Neuronal stem cell (in vitro differentiated cells): ENCODE measurements at regions not wholly inside any gene's neighbourhood (a gene's known extent, or its start where the extent isn't known, plus 50 kb on each side); places are given as distances from the start of the nearest gene placed in this dataset.

ENCODE experiments used
- DNase-seq: peaks from one replicate; pipeline ENCODE4 v3.0.0-alpha.2; 2013; ENCODE audit warnings: low spot score
- H2AFZ ChIP-seq: one replicate; pipeline ENCODE4 v1.6.1; 2013; ENCODE audit warnings: mild to moderate bottlenecking, low read length, inconsistent platforms
- H2AK5ac ChIP-seq: 2 replicates; pipeline ENCODE4 v1.6.1; 2013; ENCODE audit warnings: low read depth, mild to moderate bottlenecking, inconsistent platforms, low read length, moderate library complexity, mixed read lengths
- H2BK120ac ChIP-seq: 2 replicates; pipeline ENCODE4 v1.6.1; 2013; ENCODE audit warnings: low read depth, mild to moderate bottlenecking, inconsistent platforms, low read length, moderate library complexity, mixed read lengths
- H2BK12ac ChIP-seq: one replicate; pipeline ENCODE4 v1.6.1; 2013; ENCODE audit warnings: low read length, inconsistent platforms
- H2BK15ac ChIP-seq: 2 replicates; pipeline ENCODE4 v1.6.1; 2013; ENCODE audit warnings: mild to moderate bottlenecking, low read length, inconsistent platforms, mixed read lengths
- H2BK5ac ChIP-seq: one replicate; pipeline ENCODE4 v1.6.1; 2013; ENCODE audit warnings: inconsistent platforms, mild to moderate bottlenecking, low read length, moderate library complexity
- H3K14ac ChIP-seq: one replicate; pipeline ENCODE4 v1.6.1; 2013; ENCODE audit warnings: low read length, inconsistent platforms
- H3K18ac ChIP-seq: 2 replicates; pipeline ENCODE4 v1.6.1; 2013; ENCODE audit warnings: low read length, inconsistent platforms
- H3K23ac ChIP-seq: 2 replicates; pipeline ENCODE4 v1.6.1; 2013; ENCODE audit warnings: low read depth, mild to moderate bottlenecking, mixed read lengths, low read length, inconsistent platforms; ENCODE audit not compliant: poor library complexity
- H3K27ac ChIP-seq: replicated peaks from 3 replicates; pipeline ENCODE4 v1.5.1; 2013; ENCODE audit warnings: low read length, inconsistent platforms
- H3K27me3 ChIP-seq, 3 experiments: 2 replicates each; pipeline ENCODE4 v1.6.1; 2013; ENCODE audit warnings: low read length in 3 of 3, mild to moderate bottlenecking in 2 of 3, inconsistent platforms in 1 of 3, low read depth in 1 of 3, mixed read lengths in 1 of 3, moderate library complexity in 1 of 3; ENCODE audit not compliant: control insufficient read depth in 3 of 3, insufficient read depth in 3 of 3
- H3K36me3 ChIP-seq, 2 donors: replicated peaks in 1 of 2; 2 replicates each; pipeline ENCODE4 v1.6.1; 2013; ENCODE audit warnings: low read length in 2 of 2; ENCODE audit not compliant: control insufficient read depth in 2 of 2, insufficient read depth in 2 of 2
- H3K4ac ChIP-seq: 2 replicates; pipeline ENCODE4 v1.6.1; 2013; ENCODE audit warnings: inconsistent platforms, mild to moderate bottlenecking, low read length, moderate library complexity
- H3K4me1 ChIP-seq, 2 donors: 1 replicate in 1 of 2; 2 replicates in 1 of 2; pipeline ENCODE4 v1.6.1; 2013; ENCODE audit warnings: low read length in 2 of 2, low read depth in 1 of 2; ENCODE audit not compliant: control insufficient read depth in 2 of 2, insufficient read depth in 1 of 2
- H3K4me2 ChIP-seq: one replicate; pipeline ENCODE4 v1.6.1; 2013; ENCODE audit warnings: mild to moderate bottlenecking, low read length, inconsistent platforms; ENCODE audit not compliant: insufficient read depth, poor library complexity, severe bottlenecking
- H3K4me3 ChIP-seq, 2 donors: 2 replicates each; pipeline ENCODE4 v1.5.1; 2013; ENCODE audit warnings: low read length in 2 of 2, mild to moderate bottlenecking in 2 of 2, inconsistent platforms in 1 of 2, moderate library complexity in 1 of 2
- H3K79me1 ChIP-seq: one replicate; pipeline ENCODE4 v1.6.1; 2013; ENCODE audit warnings: low read depth, mild to moderate bottlenecking, inconsistent platforms, low read length, moderate library complexity
- H3K9ac ChIP-seq: one replicate; pipeline ENCODE4 v1.6.1; 2013; ENCODE audit warnings: mild to moderate bottlenecking, low read depth, low read length, inconsistent platforms; ENCODE audit not compliant: poor library complexity
- H3K9me3 ChIP-seq, 2 donors: replicated peaks in 1 of 2; 2 replicates each; pipeline versions ENCODE3 to v1.6.1; 2013; ENCODE audit warnings: low read length in 2 of 2, mild to moderate bottlenecking in 2 of 2, inconsistent platforms in 1 of 2, low read depth in 1 of 2, mixed read lengths in 1 of 2, moderate library complexity in 1 of 2; ENCODE audit not compliant: control insufficient read depth in 2 of 2, insufficient read depth in 1 of 2
- H4K8ac ChIP-seq: one replicate; pipeline ENCODE4 v1.6.1; 2013; ENCODE audit warnings: low read depth, mild to moderate bottlenecking, inconsistent platforms, low read length, moderate library complexity
- H4K91ac ChIP-seq: one replicate; pipeline ENCODE4 v1.6.1; 2013; ENCODE audit warnings: low read length, low read depth, mild to moderate bottlenecking, inconsistent platforms; ENCODE audit not compliant: poor library complexity
- WGBS, 2 donors: extraction: QIAGEN DNeasy Blood & Tissue Kit; methylation state at CpG; one replicate each; pipeline ENCODE4 v1.1.7; 2013; ENCODE audit warnings: missing lambda C conversion rate in 2 of 2, mixed read lengths in 1 of 2; ENCODE audit not compliant: insufficient read length in 2 of 2, insufficient replicate concordance in 1 of 2; ENCODE audit errors: extremely low coverage in 2 of 2; 5-methylcytosine and 5-hydroxymethylcytosine counted together

DNA sequence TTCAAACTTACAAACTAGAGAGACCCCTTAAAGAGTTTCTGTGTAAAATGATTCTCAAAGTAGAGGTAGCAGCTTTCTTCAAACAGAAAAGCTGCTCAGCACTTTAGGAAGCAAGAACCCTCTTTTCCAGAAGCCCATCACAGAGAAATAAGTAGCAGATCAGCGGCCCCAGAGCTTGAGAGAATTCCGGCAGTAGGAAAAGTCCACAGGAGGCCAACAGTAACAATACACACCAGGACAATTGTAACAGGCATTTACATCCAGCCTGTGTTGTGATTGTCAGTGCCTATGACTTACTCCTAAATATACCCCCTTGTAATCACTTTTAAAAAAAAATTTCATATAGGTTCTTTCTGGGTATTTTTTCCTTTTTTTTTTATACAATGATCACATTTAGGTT lies 161.4 kb upstream of the ACVR2A start:
- H2BK12ac ChIP-seq = no peak overlapping the region
- no peaks in the 10 kb centered on the region for H3K27me3 ChIP-seq
- no peak overlapping the region for H4K8ac ChIP-seq
- peaks cover 2 to 10% of the 10 kb centered on the region in 2 donors for H3K4me1 ChIP-seq
- H3K9me3 ChIP-seq = peaks cover 6 to 9% of the 10 kb centered on the region in 2 donors
- no peak overlapping the region for H3K4me3 ChIP-seq
- no peak overlapping the region for H2AK5ac ChIP-seq
- H3K27ac ChIP-seq = no peak overlapping the region
- H2BK120ac ChIP-seq = no peak overlapping the region
- H3K18ac ChIP-seq = no peak overlapping the region
- no peak overlapping the region for H3K23ac ChIP-seq
- H3K14ac ChIP-seq = no peak overlapping the region
- H3K79me1 ChIP-seq = no peaks in the 10 kb centered on the region
- H3K9ac ChIP-seq = no peak overlapping the region
- H2BK5ac ChIP-seq = no peak overlapping the region
- H3K4ac ChIP-seq = no peak overlapping the region
- H2AFZ ChIP-seq = peak overlapping the region; percentile 85
- H2BK15ac ChIP-seq = no peak overlapping the region
- peak; percentile 35 for DNase-seq
- no peaks in the 10 kb centered on the region for H3K36me3 ChIP-seq
- H3K4me2 ChIP-seq = no peak overlapping the region
- H4K91ac ChIP-seq = no peak overlapping the region
- WGBS, 2 donors = no CpG with 5 or more reads among the region's 2 CpGs

DNA sequence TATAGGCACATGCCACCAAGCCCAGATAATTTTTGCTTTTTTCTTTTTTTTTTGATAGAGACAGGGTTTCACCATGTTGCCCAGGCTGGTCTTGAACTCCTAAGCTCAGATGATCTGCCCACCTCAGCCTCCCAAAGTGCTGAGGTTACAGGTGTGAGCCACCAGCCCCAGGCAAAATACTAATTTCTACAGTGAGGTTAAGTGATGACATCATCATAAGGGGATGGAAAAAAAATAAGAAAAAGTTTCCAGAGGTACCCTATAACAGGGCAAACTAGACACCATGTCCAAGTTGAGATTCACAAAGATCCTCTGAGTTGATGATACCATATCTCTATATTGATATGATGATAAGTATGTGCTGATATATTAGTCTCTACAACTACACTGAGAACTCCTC lies 163.7 kb upstream of the ACVR2A start:
- Histone ChIP-seq H2BK5ac (no peak overlapping the region), H4K91ac (no peak overlapping the region), H3K27me3 (no peaks in the 10 kb centered on the region), H3K4ac (no peak overlapping the region), H3K18ac (no peak overlapping the region), H2BK15ac (no peak overlapping the region), H3K4me2 (no peak overlapping the region), H3K79me1 (no peaks in the 10 kb centered on the region), H2AK5ac (no peak overlapping the region), H3K4me3 (no peak overlapping the region), H3K36me3 (no peaks in the 10 kb centered on the region), H3K27ac (no peak overlapping the region), H2AFZ (no peak overlapping the region), H3K9ac (no peak overlapping the region), H4K8ac (no peak overlapping the region), H2BK12ac (no peak overlapping the region), H2BK120ac (no peak overlapping the region), H3K23ac (no peak overlapping the region), H3K9me3 (peaks cover 0 to 4% of the 10 kb centered on the region in 2 donors), H3K4me1 (peaks cover 2 to 10% of the 10 kb centered on the region in 2 donors), H3K14ac (no peak overlapping the region)
- DNase-seq = no peak

DNA sequence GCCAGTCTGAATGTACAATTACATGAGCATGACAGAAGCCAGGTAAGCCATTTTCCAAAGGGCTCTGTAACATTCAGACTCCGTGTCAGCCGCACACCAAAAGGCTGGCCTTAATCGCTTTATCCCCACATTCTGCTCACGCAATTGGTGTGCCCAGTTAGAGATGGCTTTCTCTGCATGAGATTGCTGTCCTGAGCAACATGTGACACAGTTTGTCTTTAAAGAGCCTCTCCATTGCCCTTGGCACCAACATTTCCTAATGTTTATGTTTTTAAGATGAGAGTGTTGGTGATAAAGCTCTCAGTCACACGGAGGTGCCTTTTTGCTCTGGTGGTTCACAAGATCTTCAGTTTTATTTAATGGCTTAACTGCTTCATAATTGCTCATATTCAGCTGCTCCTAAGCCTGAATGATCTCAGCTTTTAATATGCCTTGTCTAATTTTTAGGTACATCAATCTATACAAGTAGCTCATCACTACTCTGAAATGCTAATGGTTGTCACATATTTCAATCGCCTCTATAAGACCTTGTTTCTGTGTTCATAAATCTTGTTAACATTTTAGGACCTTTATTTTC lies 164.8 kb upstream of the ACVR2A start:
- H2AFZ ChIP-seq = peak overlapping the region; percentile 46
- H4K91ac ChIP-seq = no peak overlapping the region

DNA sequence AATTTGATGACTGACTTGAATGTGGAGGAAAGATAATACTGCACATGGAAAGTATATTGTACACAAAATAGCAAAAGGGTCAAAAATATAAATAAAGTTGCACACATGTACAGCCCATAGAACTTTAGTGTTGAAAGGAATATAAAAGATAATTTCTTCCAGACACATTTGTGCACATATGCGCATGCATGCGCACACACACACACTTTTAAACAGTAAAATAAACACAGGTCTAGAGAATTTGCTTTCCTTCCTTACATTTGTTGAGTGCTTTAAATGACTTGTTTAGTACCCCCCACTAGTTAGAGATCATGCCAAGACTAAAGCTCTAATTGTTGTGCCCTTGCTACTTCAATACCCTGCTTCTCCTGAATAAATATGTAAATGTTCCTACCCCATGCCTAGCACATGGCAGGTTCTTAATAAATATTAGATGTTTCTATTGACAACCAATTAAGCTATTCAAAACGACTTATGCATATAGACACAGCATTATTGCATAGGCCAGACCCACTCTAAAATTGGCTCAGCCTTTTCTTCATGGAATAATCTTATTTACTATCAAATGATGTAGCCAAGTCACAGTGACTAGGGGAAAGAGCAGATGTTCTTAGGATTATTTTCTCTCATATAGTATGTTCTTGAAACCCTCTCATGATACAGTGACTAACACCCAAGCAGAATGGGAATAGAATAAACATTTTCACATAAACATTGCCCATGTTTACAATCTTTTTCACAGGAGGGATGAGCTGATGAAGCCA lies 165.5 kb upstream of the ACVR2A start:
- H3K27me3 ChIP-seq = no peaks in the 10 kb centered on the region
- H2BK5ac ChIP-seq = no peak overlapping the region
- H2BK120ac ChIP-seq = no peak overlapping the region
- no peak overlapping the region for H4K8ac ChIP-seq
- no peak overlapping the region for H3K9ac ChIP-seq
- no peaks in the 10 kb centered on the region for H3K79me1 ChIP-seq
- H4K91ac ChIP-seq = no peak overlapping the region
- no peak overlapping the region for H3K18ac ChIP-seq
- no peak overlapping the region for H3K27ac ChIP-seq
- no peak overlapping the region for H2AK5ac ChIP-seq
- no peak overlapping the region for H3K23ac ChIP-seq
- H3K9me3 ChIP-seq = no peaks in the 10 kb centered on the region
- no peak overlapping the region for H3K4ac ChIP-seq
- DNase-seq = no peak
- H3K14ac ChIP-seq = no peak overlapping the region
- H3K4me2 ChIP-seq = no peak overlapping the region
- H3K36me3 ChIP-seq = no peaks in the 10 kb centered on the region
- H2BK15ac ChIP-seq = no peak overlapping the region
- H2BK12ac ChIP-seq = no peak overlapping the region
- H2AFZ ChIP-seq = peak overlapping the region; percentile 46
- no CpG with 5 or more reads among the region's 3 CpGs for WGBS, 2 donors
- H3K4me3 ChIP-seq = no peak overlapping the region
- peaks cover 2 to 10% of the 10 kb centered on the region in 2 donors for H3K4me1 ChIP-seq

More for the DNA sequence above, 164.8 kb upstream of the ACVR2A start:
- Histone ChIP-seq H3K23ac (no peak overlapping the region), H3K36me3 (no peaks in the 10 kb centered on the region), H4K8ac (no peak overlapping the region), H2BK15ac (no peak overlapping the region), H3K9ac (no peak overlapping the region), H3K14ac (no peak overlapping the region), H2BK12ac (no peak overlapping the region), H3K18ac (no peak overlapping the region), H3K27ac (no peak overlapping the region), H3K27me3 (no peaks in the 10 kb centered on the region), H3K4ac (no peak overlapping the region), H3K4me2 (no peak overlapping the region), H3K4me3 (no peak overlapping the region), H3K4me1 (peaks cover 2 to 10% of the 10 kb centered on the region in 2 donors), H2AK5ac (no peak overlapping the region), H2BK5ac (no peak overlapping the region), H3K9me3 (peaks cover 0 to 2% of the 10 kb centered on the region in 2 donors), H3K79me1 (no peaks in the 10 kb centered on the region), H2BK120ac (no peak overlapping the region)
- no peak for DNase-seq
- no CpG with 5 or more reads among the region's 6 CpGs for WGBS, 2 donors
